IMR-90 (cell line): ENCODE measurements at regions not wholly inside any gene's neighbourhood (a gene's known extent, or its start where the extent isn't known, plus 50 kb on each side); places are given as distances from the start of the nearest gene placed in this dataset.

Experiments used
- ATAC-seq: fragments of 200-7000 bp; cut with Tn5 transposase; 2 replicates; pipeline ENCODE4 v1.9.1; 2020; ENCODE audit warnings: low read depth, mild to moderate bottlenecking, moderate library complexity
- BruUV-seq: library from RNA; stranded (reverse); fragments of 400-500 nt; replicated peaks from 2 replicates; lab custom pipeline; 2021; lab: Mats Ljungman, UMichigan
- CTCF ChIA-PET: fragments of 300-600 bp; formaldehyde crosslinking; extraction: SDS; loops from one replicate; lab custom pipeline; 2021; ENCODE audit warnings: antibody characterized with exemption; lab: Yijun Ruan, JAX
- POLR2A ChIA-PET: fragments of 300-600 bp; sonication (Branson Sonifier 250); formaldehyde crosslinking; loops from one replicate; lab custom pipeline; 2022; ENCODE audit warnings: antibody characterized with exemption; ENCODE audit not compliant: unreplicated experiment; lab: Charles Lee
- DNase-seq: peaks from one replicate; pipeline ENCODE4 v3.0.0; 2013
- H2AFZ ChIP-seq: replicated peaks from 2 replicates; pipeline ENCODE3; 2013; ENCODE audit warnings: low read length, mild to moderate bottlenecking; ENCODE audit not compliant: poor library complexity
- H2AK5ac ChIP-seq: 2 replicates; pipeline ENCODE4 v1.6.1; 2013; ENCODE audit warnings: low read depth, low read length, inconsistent platforms
- H2AK9ac ChIP-seq: replicated peaks from 2 replicates; pipeline ENCODE3; 2013; ENCODE audit warnings: mild to moderate bottlenecking, low read depth, low read length, moderate library complexity; ENCODE audit not compliant: poor library complexity
- H2BK120ac ChIP-seq: 2 replicates; pipeline ENCODE4 v1.6.1; 2013; ENCODE audit warnings: low read depth, low read length, inconsistent platforms
- H2BK15ac ChIP-seq: 3 replicates; pipeline ENCODE4 v1.6.1; 2013; ENCODE audit warnings: low read depth, low read length, inconsistent platforms
- H2BK20ac ChIP-seq: 2 replicates; pipeline ENCODE4 v1.6.1; 2013; ENCODE audit warnings: low read depth, mild to moderate bottlenecking, inconsistent platforms, low read length, moderate library complexity
- H2BK5ac ChIP-seq: 2 replicates; pipeline ENCODE4 v1.6.1; 2013; ENCODE audit warnings: mild to moderate bottlenecking, low read depth, low read length, inconsistent platforms; ENCODE audit not compliant: poor library complexity, severe bottlenecking
- H3K14ac ChIP-seq: replicated peaks from 2 replicates; pipeline ENCODE4 v1.6.1; 2013; ENCODE audit warnings: low read depth, low read length, inconsistent platforms
- H3K18ac ChIP-seq: 2 replicates; pipeline ENCODE4 v1.6.1; 2013; ENCODE audit warnings: low read depth, low read length, control low read depth
- H3K23ac ChIP-seq: 2 replicates; pipeline ENCODE4 v1.6.1; 2013; ENCODE audit warnings: low read depth, low read length, inconsistent platforms
- H3K27ac ChIP-seq: 2 replicates; pipeline ENCODE4 v1.5.1; 2013; ENCODE audit warnings: mild to moderate bottlenecking, control low read depth, low read length; ENCODE audit not compliant: insufficient read depth
- H3K27me3 ChIP-seq: 2 replicates; pipeline ENCODE4 v1.6.1; 2013; ENCODE audit warnings: low read length; ENCODE audit not compliant: control insufficient read depth, insufficient read depth
- H3K36me3 ChIP-seq: 2 replicates; pipeline ENCODE4 v1.6.1; 2013; ENCODE audit warnings: low read length, mixed read lengths; ENCODE audit not compliant: control insufficient read depth, insufficient read depth
- H3K4ac ChIP-seq: 2 replicates; pipeline ENCODE4 v1.6.1; 2013; ENCODE audit warnings: low read depth, low read length, inconsistent platforms
- H3K4me1 ChIP-seq: 2 replicates; pipeline ENCODE4 v1.6.1; 2013; ENCODE audit warnings: low read length, mixed read lengths; ENCODE audit not compliant: control insufficient read depth, insufficient read depth
- H3K4me2 ChIP-seq: 2 replicates; pipeline ENCODE4 v1.6.1; 2013; ENCODE audit warnings: low read depth, mild to moderate bottlenecking, control low read depth, low read length, moderate library complexity
- H3K4me3 ChIP-seq: 2 replicates; pipeline ENCODE4 v1.5.1; 2013; ENCODE audit warnings: low read depth, mild to moderate bottlenecking, control low read depth, low read length, moderate library complexity; ENCODE audit not compliant: insufficient read depth
- H3K56ac ChIP-seq: 2 replicates; pipeline ENCODE4 v1.6.1; 2013; ENCODE audit warnings: low read length, inconsistent platforms; ENCODE audit not compliant: insufficient read depth; ENCODE audit errors: extremely low read depth
- H3K79me1 ChIP-seq, 2 experiments: 2 replicates each; pipeline ENCODE4 v1.6.1; 2013; ENCODE audit warnings: low read length in 2 of 2, inconsistent platforms in 1 of 2, low read depth in 1 of 2
- H3K9ac ChIP-seq: 2 replicates; pipeline ENCODE4 v1.6.1; 2013; ENCODE audit warnings: low read depth, low read length, control low read depth
- H3K9me1 ChIP-seq: 2 replicates; pipeline ENCODE4 v1.6.1; 2013; ENCODE audit warnings: low read length, inconsistent platforms; ENCODE audit not compliant: insufficient read depth
- H3K9me3 ChIP-seq: 2 replicates; pipeline ENCODE4 v1.6.1; 2013; ENCODE audit warnings: low read length; ENCODE audit not compliant: control insufficient read depth, insufficient read depth
- H4K20me1 ChIP-seq: 2 replicates; pipeline ENCODE4 v1.6.1; 2013; ENCODE audit warnings: low read length, inconsistent platforms; ENCODE audit not compliant: insufficient read depth
- H4K5ac ChIP-seq: 2 replicates; pipeline ENCODE4 v1.6.1; 2013; ENCODE audit warnings: mild to moderate bottlenecking, low read depth, low read length, control low read depth
- H4K8ac ChIP-seq, 2 experiments: 2 replicates each; pipeline ENCODE4 v1.6.1; 2013; ENCODE audit warnings: low read depth in 2 of 2, low read length in 2 of 2, control low read depth in 1 of 2, inconsistent platforms in 1 of 2
- H4K91ac ChIP-seq: 2 replicates; pipeline ENCODE4 v1.6.1; 2013; ENCODE audit warnings: low read depth, low read length, inconsistent platforms; ENCODE audit not compliant: insufficient read depth
- BHLHE40 ChIP-seq: fragments of 150-350 bp; IDR thresholded peaks from 2 replicates; pipeline ENCODE4 v1.6.1; 2016; ENCODE audit warnings: mild to moderate bottlenecking, low read depth, low read length
- CEBPB ChIP-seq: IDR thresholded peaks from 2 replicates; pipeline ENCODE4 v1.6.1; 2012; ENCODE audit warnings: low read depth, low read length, improper control_type of control experiment
- CHD1 ChIP-seq: IDR thresholded peaks from 2 replicates; pipeline ENCODE4 v1.6.1; 2012; ENCODE audit warnings: low read depth, low read length, improper control_type of control experiment
- ELK1 ChIP-seq: fragments of 150-350 bp; IDR thresholded peaks from 2 replicates; pipeline ENCODE4 v1.6.1; 2016; ENCODE audit warnings: low read depth, mild to moderate bottlenecking, low read length, moderate library complexity, borderline replicate concordance
- FOS ChIP-seq: fragments of 150-350 bp; IDR thresholded peaks from 2 replicates; pipeline ENCODE4 v1.6.1; 2016; ENCODE audit warnings: low read depth, low read length
- MAFK ChIP-seq: IDR thresholded peaks from 2 replicates; pipeline ENCODE4 v1.6.1; 2012; ENCODE audit warnings: low read depth, low read length, improper control_type of control experiment
- MAZ ChIP-seq: IDR thresholded peaks from 2 replicates; pipeline ENCODE4 v1.6.1; 2012; ENCODE audit warnings: low read depth, mild to moderate bottlenecking, low read length, improper control_type of control experiment, moderate library complexity, borderline replicate concordance
- MXI1 ChIP-seq: IDR thresholded peaks from 2 replicates; pipeline ENCODE4 v1.6.1; 2012; ENCODE audit warnings: low read depth, mild to moderate bottlenecking, low read length, moderate library complexity, borderline replicate concordance
- NFE2L2 ChIP-seq: fragments of 150-350 bp; IDR thresholded peaks from 2 replicates; pipeline ENCODE4 v1.6.1; 2016; ENCODE audit warnings: low read depth, mild to moderate bottlenecking, low read length
- POLR2A ChIP-seq: IDR thresholded peaks from 2 replicates; pipeline ENCODE4 v1.6.1; 2012; ENCODE audit warnings: mild to moderate bottlenecking, low read depth, low read length
- RAD21 ChIP-seq: IDR thresholded peaks from 2 replicates; pipeline ENCODE4 v1.6.1; 2012; ENCODE audit warnings: low read length, improper control_type of control experiment
- RCOR1 ChIP-seq: IDR thresholded peaks from 2 replicates; pipeline ENCODE4 v1.6.1; 2012; ENCODE audit warnings: mild to moderate bottlenecking, low read length, improper control_type of control experiment; ENCODE audit not compliant: insufficient replicate concordance
- RFX5 ChIP-seq: IDR thresholded peaks from 2 replicates; pipeline ENCODE4 v1.8.0; 2012; ENCODE audit warnings: low read depth, mild to moderate bottlenecking, low read length, moderate library complexity
- SMC3 ChIP-seq: fragments of 150-350 bp; IDR thresholded peaks from 2 replicates; pipeline ENCODE4 v1.6.1; 2016; ENCODE audit warnings: low read depth, mild to moderate bottlenecking, antibody characterized with exemption, low read length, moderate library complexity
- USF2 ChIP-seq: fragments of 150-350 bp; IDR thresholded peaks from 2 replicates; pipeline ENCODE4 v1.6.1; 2017; ENCODE audit warnings: mild to moderate bottlenecking, antibody characterized with exemption, low read length, low read depth
- WGBS, 2 experiments: methylation state at CpG; one replicate each; pipeline versions ENCODE4 v1.1.5 to v1.1.7; 2013; ENCODE audit warnings: missing lambda C conversion rate in 2 of 2; ENCODE audit not compliant: insufficient read length in 1 of 2; ENCODE audit errors: extremely low coverage in 2 of 2; 5-methylcytosine and 5-hydroxymethylcytosine counted together
- dilution Hi-C: fragments of 300-500 bp; cut with HindIII; formaldehyde crosslinking; loops from one replicate; pipeline ENCODE4 v1.14.3; 2018; ENCODE audit warnings: low sequenced_read_pairs; ENCODE audit not compliant: unreplicated experiment
- in situ Hi-C: fragments of 300-500 bp; cut with MboI; formaldehyde crosslinking; loops from 3 replicates; pipeline ENCODE4 v1.14.3; 2019; ENCODE audit warnings: low sequenced_read_pairs, inconsistent platforms, mixed read lengths
- intact Hi-C: fragments of 100-400 bp; cut with micrococcal nuclease; formaldehyde crosslinking; loops from 2 replicates; pipeline ENCODE4 v1.10.0; 2022
- TF ChIP-seq, protein P1 (sequence below): conservative IDR thresholded peaks from 2 replicates; pipeline ENCODE4 v1.5.1; 2012; ENCODE audit warnings: mild to moderate bottlenecking, low read depth, low read length, improper control_type of control experiment

DNA sequence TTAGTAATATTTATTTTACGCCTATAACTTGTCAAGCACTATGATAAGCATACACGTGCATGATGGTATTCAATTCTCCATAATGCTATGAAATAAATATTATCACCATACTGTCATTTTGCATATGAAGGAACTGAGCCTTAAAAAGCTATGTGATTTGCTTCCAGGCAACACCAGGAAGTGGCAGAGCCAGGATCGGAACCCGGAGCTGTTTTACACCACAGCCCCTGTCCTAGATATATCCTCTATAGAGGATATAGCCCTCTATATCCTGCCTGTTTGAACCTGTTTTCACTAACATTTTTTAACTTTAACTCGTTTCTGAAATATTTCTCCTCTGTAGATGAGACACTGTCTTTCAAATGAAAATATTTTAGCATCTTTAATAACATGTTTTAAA is 690.0 kb downstream of the SATB2 start:
- Histone ChIP-seq H3K4me3 (no peak overlapping the region), H2BK5ac (no peak overlapping the region), H3K4me1 (no peaks in the 10 kb centered on the region), H3K27me3 (no peaks in the 10 kb centered on the region), H3K18ac (no peak overlapping the region), H3K9me3 (no peaks in the 10 kb centered on the region), H2BK120ac (no peak overlapping the region), H3K4me2 (no peak overlapping the region), H3K36me3 (no peaks in the 10 kb centered on the region), H2AK5ac (no peak overlapping the region), H3K27ac (no peak overlapping the region), H3K56ac (no peak overlapping the region), H3K79me1 (no peaks in the 10 kb centered on the region), H4K91ac (no peak overlapping the region), H3K23ac (no peak overlapping the region), H4K20me1 (no peaks in the 10 kb centered on the region), H2BK20ac (no peak overlapping the region), H3K4ac (no peak overlapping the region), H2BK15ac (no peak overlapping the region), H2AFZ (no peak overlapping the region), H2AK9ac (no peak overlapping the region), H3K9me1 (no peaks in the 10 kb centered on the region), H3K9ac (no peak overlapping the region), H4K8ac (no peak overlapping the region), H3K14ac (no peak overlapping the region), H4K5ac (no peak overlapping the region)
- ChIA-PET CTCF (interaction anchor here (0.9 kb wide), 1 partner anchor 8 kb away, joined by 3 read pairs; no protein-coding TSS in a partner anchor), POLR2A (no interaction called here)
- in situ Hi-C loops (no loop called here), dilution Hi-C loops (no loop called here), intact Hi-C loops (no loop called here)
- BruUV-seq: no TSS peak
- WGBS, 2 experiments: no CpG with 5 or more reads among the region's 5 CpGs
- TF ChIP-seq CEBPB: no peak
- TF ChIP-seq SMC3: no peak
- no peak for TF ChIP-seq BHLHE40
- no peak for TF ChIP-seq RFX5
- no peak for TF ChIP-seq MXI1
- no peak for TF ChIP-seq POLR2A
- no peak for TF ChIP-seq CHD1
- TF ChIP-seq RCOR1: no peak
- TF ChIP-seq, protein P1, sequence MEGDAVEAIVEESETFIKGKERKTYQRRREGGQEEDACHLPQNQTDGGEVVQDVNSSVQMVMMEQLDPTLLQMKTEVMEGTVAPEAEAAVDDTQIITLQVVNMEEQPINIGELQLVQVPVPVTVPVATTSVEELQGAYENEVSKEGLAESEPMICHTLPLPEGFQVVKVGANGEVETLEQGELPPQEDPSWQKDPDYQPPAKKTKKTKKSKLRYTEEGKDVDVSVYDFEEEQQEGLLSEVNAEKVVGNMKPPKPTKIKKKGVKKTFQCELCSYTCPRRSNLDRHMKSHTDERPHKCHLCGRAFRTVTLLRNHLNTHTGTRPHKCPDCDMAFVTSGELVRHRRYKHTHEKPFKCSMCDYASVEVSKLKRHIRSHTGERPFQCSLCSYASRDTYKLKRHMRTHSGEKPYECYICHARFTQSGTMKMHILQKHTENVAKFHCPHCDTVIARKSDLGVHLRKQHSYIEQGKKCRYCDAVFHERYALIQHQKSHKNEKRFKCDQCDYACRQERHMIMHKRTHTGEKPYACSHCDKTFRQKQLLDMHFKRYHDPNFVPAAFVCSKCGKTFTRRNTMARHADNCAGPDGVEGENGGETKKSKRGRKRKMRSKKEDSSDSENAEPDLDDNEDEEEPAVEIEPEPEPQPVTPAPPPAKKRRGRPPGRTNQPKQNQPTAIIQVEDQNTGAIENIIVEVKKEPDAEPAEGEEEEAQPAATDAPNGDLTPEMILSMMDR: no peak
- TF ChIP-seq FOS: no peak
- no peak for TF ChIP-seq MAFK
- no peak for TF ChIP-seq MAZ
- TF ChIP-seq USF2: no peak
- TF ChIP-seq NFE2L2: no peak
- TF ChIP-seq RAD21: no peak
- TF ChIP-seq ELK1: no peak
- no peak for DNase-seq
- ATAC-seq: no peak
